ENCODE measurements at regions not wholly inside any gene's neighbourhood (a gene's known extent, or its start where the extent isn't known, plus 50 kb on each side); places are given as distances from the start of the nearest gene placed in this dataset.

DNA sequence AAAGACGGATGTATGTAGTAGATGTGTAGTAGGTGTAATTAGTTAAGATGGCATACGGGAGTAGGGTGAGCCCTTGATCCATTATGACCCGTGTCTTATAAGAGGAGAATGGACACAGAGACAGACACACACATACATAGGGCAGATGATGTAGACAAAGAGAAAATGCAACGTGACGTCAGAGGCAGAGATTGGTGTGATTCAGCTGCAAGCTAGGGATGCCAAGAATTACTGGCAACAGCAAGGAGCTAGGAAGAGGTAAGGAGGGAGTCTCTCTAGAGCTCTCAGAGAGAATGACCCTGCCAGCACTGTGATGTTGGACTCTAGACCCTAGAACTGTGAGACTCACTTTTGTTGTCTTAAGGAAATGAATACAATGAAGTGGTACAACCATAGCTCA lies 247.0 kb upstream of the HABP2 start:
- WGBS, 2 donors (ENCODE audit: low coverage in 1 of 2) = 81 to 85% methylated on average over 5 of the region's 5 CpGs
- no peak overlapping the region for H3K27ac ChIP-seq
- in situ Hi-C loops (cut with MboI; ENCODE audit: low pct_ligation_motif_present in 1 of 4, low pct_unique_long_range_greater_than_20kb in 1 of 4, low sequenced_read_pairs in 3 of 4) = no loop called here

GRCh38 chr10:113309791-113310190 lies 243.1 kb upstream of the HABP2 start:
- no peak for DNase-seq
- WGBS, 2 donors (ENCODE audit: low coverage in 1 of 2) = 60 to 85% methylated on average over 3 to 4 of the region's 4 CpGs
- Histone ChIP-seq H3K4me3 (no peak overlapping the region), H3K9me3 (no peaks in the 10 kb centered on the region), H3K4me1 (no peaks in the 10 kb centered on the region), H3K36me3 (no peaks in the 10 kb centered on the region), H3K27me3 (peaks cover 8% of the 10 kb centered on the region), H3K27ac (no peak overlapping the region)
- in situ Hi-C loops (cut with MboI; ENCODE audit: low pct_ligation_motif_present in 1 of 4, low pct_unique_long_range_greater_than_20kb in 1 of 4, low sequenced_read_pairs in 3 of 4) (no loop called here), intact Hi-C loops (cut with DNase I; ENCODE audit: low total_unique reads) (no loop called here)
- TF ChIP-seq EP300 (IDR thresholded peaks at IDR 0.05; ENCODE audit: low read depth) = no peak
- TF ChIP-seq, protein P1, sequence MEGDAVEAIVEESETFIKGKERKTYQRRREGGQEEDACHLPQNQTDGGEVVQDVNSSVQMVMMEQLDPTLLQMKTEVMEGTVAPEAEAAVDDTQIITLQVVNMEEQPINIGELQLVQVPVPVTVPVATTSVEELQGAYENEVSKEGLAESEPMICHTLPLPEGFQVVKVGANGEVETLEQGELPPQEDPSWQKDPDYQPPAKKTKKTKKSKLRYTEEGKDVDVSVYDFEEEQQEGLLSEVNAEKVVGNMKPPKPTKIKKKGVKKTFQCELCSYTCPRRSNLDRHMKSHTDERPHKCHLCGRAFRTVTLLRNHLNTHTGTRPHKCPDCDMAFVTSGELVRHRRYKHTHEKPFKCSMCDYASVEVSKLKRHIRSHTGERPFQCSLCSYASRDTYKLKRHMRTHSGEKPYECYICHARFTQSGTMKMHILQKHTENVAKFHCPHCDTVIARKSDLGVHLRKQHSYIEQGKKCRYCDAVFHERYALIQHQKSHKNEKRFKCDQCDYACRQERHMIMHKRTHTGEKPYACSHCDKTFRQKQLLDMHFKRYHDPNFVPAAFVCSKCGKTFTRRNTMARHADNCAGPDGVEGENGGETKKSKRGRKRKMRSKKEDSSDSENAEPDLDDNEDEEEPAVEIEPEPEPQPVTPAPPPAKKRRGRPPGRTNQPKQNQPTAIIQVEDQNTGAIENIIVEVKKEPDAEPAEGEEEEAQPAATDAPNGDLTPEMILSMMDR (IDR thresholded peaks at IDR 0.05) = no peak
- TF ChIP-seq POLR2AphosphoS5 (IDR thresholded peaks at IDR 0.05) = no peak
- TF ChIP-seq POLR2A (IDR thresholded peaks at IDR 0.05) = no peak

More for the DNA sequence above, 247.0 kb upstream of the HABP2 start:
- intact Hi-C loops (cut with DNase I; ENCODE audit: low total_unique reads) = no loop called here
- H3K4me3 ChIP-seq = no peak overlapping the region
- peaks cover under 1% of the 10 kb centered on the region for H3K27me3 ChIP-seq
- H3K36me3 ChIP-seq = no peaks in the 10 kb centered on the region
- TF ChIP-seq, protein P1 (IDR thresholded peaks at IDR 0.05) = no peak
- TF ChIP-seq EP300 (IDR thresholded peaks at IDR 0.05; ENCODE audit: low read depth) = no peak
- no peak for TF ChIP-seq POLR2AphosphoS5 (IDR thresholded peaks at IDR 0.05)
- TF ChIP-seq POLR2A (IDR thresholded peaks at IDR 0.05) = no peak
- no peaks in the 10 kb centered on the region for H3K9me3 ChIP-seq
- H3K4me1 ChIP-seq = no peaks in the 10 kb centered on the region
- no peak for DNase-seq

DNA sequence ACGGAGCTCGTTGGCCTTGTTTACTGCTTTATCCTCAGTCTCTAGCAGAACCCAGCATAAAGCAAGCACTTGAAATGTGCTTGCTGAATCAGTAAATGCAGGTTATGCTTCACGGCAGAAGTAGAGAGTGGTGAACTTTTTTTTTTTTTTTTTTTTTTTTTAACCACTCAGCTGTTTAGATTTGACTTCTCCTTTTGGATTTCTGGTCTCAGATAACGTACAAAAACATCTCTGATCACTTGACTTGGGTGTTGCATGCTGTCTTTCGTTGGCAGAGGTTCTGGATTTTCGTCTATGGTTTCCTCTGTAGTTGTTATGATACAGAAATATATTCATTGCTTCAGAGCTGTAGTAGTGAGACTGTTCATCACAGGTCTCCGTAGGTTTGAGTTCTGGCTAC lies 242.5 kb upstream of the HABP2 start:
- TF ChIP-seq, protein P1 (IDR thresholded peaks at IDR 0.05) = no peak
- TF ChIP-seq POLR2A (IDR thresholded peaks at IDR 0.05) = no peak
- TF ChIP-seq EP300 (IDR thresholded peaks at IDR 0.05; ENCODE audit: low read depth) = no peak
- no peak for TF ChIP-seq POLR2AphosphoS5 (IDR thresholded peaks at IDR 0.05)
- Histone ChIP-seq H3K4me3 (no peak overlapping the region), H3K9me3 (no peaks in the 10 kb centered on the region), H3K27me3 (peaks cover 8% of the 10 kb centered on the region), H3K27ac (no peak overlapping the region), H3K36me3 (no peaks in the 10 kb centered on the region), H3K4me1 (no peaks in the 10 kb centered on the region)
- no peak for DNase-seq
- in situ Hi-C loops (cut with MboI; ENCODE audit: low pct_ligation_motif_present in 1 of 4, low pct_unique_long_range_greater_than_20kb in 1 of 4, low sequenced_read_pairs in 3 of 4) (no loop called here), intact Hi-C loops (cut with DNase I; ENCODE audit: low total_unique reads) (no loop called here)
- 63 to 72% methylated on average over 4 to 7 of the region's 7 CpGs for whole genome bisulfite sequencing, 2 donors (ENCODE audit: low coverage in 1 of 2)

- DNase-seq = no peak
- TF ChIP-seq, protein P1 (IDR thresholded peaks at IDR 0.05) = no peak
- no peak for TF ChIP-seq EP300 (IDR thresholded peaks at IDR 0.05; ENCODE audit: low read depth)
- no peak for TF ChIP-seq POLR2A (IDR thresholded peaks at IDR 0.05)
- TF ChIP-seq POLR2AphosphoS5 (IDR thresholded peaks at IDR 0.05) = no peak
- in situ Hi-C loops (cut with MboI; ENCODE audit: low pct_ligation_motif_present in 1 of 4, low pct_unique_long_range_greater_than_20kb in 1 of 4, low sequenced_read_pairs in 3 of 4) = no loop called here
- peaks cover 8% of the 10 kb centered on the region for H3K27me3 ChIP-seq
- H3K4me1 ChIP-seq = no peaks in the 10 kb centered on the region
- H3K27ac ChIP-seq = no peak overlapping the region
- no peaks in the 10 kb centered on the region for H3K9me3 ChIP-seq
- no peak overlapping the region for H3K4me3 ChIP-seq
- whole genome bisulfite sequencing, 2 donors (ENCODE audit: low coverage in 1 of 2) = 93 to 97% methylated on average over 5 of the region's 5 CpGs
- H3K36me3 ChIP-seq = no peaks in the 10 kb centered on the region
- intact Hi-C loops (cut with DNase I; ENCODE audit: low total_unique reads) = no loop called here
Measured at GRCh38 chr10:113313048-113313602, 239.7 kb upstream of the HABP2 start.
